ENCODE measurements at regions not wholly inside any gene's neighbourhood (a gene's known extent, or its start where the extent isn't known, plus 50 kb on each side); places are given as distances from the start of the nearest gene placed in this dataset.

DNA sequence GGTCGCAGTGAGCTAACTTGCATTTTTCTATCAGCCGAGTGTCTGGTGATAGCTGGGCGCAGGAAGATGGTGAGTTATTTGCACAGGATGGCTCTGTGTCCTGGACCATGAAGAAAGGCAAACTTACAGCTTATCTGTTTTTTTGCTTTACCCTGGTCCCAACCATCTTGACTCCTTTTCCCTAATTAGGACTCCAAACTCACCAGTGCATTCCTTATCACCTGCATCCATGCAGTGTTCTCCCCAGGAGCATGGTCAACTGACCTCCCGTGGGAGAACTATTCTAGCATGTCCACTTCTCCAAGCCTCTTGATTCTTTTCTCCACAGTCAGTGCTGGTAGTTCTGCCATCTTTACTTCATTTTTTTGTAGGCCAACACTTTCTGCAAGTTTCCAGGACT is 68.2 kb upstream of the WWC2 start:
- no peak for ATAC-seq
- CTCF ChIA-PET, result interaction anchor here (1.8 kb wide), 1 partner anchor 232 kb away, joined by 4 read pairs; no protein-coding TSS in a partner anchor

DNA sequence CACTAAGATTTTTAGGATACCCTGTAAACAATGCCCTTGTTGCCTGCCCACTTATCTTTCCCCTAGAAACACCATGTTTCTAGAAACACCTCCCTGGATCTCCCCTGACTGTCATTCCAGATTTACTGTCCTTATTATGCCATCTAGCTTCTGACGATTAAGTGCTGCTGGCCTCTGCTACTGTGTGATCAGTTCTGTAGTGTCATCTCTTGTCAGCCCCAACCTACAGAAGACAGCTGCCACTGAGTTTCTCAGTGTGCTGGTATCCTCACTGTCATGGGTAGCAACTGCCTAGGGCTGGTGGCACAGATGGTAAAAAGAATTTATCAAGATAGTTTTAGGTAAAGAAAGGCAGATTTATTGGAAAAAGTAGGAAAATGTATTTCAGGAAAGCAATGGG is 68.7 kb upstream of the WWC2 start:
- POLR2A ChIA-PET, result no interaction called here
- no peak for ATAC-seq
- H3K27ac Mint-ChIP-seq, result no peak overlapping the region
- TF ChIP-seq, protein P1, sequence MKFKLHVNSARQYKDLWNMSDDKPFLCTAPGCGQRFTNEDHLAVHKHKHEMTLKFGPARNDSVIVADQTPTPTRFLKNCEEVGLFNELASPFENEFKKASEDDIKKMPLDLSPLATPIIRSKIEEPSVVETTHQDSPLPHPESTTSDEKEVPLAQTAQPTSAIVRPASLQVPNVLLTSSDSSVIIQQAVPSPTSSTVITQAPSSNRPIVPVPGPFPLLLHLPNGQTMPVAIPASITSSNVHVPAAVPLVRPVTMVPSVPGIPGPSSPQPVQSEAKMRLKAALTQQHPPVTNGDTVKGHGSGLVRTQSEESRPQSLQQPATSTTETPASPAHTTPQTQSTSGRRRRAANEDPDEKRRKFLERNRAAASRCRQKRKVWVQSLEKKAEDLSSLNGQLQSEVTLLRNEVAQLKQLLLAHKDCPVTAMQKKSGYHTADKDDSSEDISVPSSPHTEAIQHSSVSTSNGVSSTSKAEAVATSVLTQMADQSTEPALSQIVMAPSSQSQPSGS (CRISPR knock-in tag; IDR thresholded peaks at IDR 0.05; ENCODE audit: borderline replicate concordance, low read depth), result no peak
- no peak for TF ChIP-seq FOXP1 (CRISPR knock-in tag; IDR thresholded peaks at IDR 0.05; ENCODE audit: borderline replicate concordance)
- no peak for TF ChIP-seq NR3C1 (CRISPR knock-in tag; conservative IDR thresholded peaks at IDR 0.05; ENCODE audit: low read depth)
- no peak for TF ChIP-seq KAT7 (CRISPR knock-in tag; IDR thresholded peaks at IDR 0.05; ENCODE audit: borderline replicate concordance)
- no peak for TF ChIP-seq TP53 (CRISPR knock-in tag; IDR thresholded peaks at IDR 0.05)
- no peak for TF ChIP-seq NFE2L1 (CRISPR knock-in tag; IDR thresholded peaks at IDR 0.05)
- TF ChIP-seq HMGA2 (CRISPR knock-in tag; IDR thresholded peaks at IDR 0.05), result no peak
- no peak for TF ChIP-seq IRF2 (CRISPR knock-in tag; IDR thresholded peaks at IDR 0.05; ENCODE audit: borderline replicate concordance, low read depth)
- no peak for TF ChIP-seq JAZF1 (CRISPR knock-in tag; IDR thresholded peaks at IDR 0.05)
- TF ChIP-seq, protein P2, sequence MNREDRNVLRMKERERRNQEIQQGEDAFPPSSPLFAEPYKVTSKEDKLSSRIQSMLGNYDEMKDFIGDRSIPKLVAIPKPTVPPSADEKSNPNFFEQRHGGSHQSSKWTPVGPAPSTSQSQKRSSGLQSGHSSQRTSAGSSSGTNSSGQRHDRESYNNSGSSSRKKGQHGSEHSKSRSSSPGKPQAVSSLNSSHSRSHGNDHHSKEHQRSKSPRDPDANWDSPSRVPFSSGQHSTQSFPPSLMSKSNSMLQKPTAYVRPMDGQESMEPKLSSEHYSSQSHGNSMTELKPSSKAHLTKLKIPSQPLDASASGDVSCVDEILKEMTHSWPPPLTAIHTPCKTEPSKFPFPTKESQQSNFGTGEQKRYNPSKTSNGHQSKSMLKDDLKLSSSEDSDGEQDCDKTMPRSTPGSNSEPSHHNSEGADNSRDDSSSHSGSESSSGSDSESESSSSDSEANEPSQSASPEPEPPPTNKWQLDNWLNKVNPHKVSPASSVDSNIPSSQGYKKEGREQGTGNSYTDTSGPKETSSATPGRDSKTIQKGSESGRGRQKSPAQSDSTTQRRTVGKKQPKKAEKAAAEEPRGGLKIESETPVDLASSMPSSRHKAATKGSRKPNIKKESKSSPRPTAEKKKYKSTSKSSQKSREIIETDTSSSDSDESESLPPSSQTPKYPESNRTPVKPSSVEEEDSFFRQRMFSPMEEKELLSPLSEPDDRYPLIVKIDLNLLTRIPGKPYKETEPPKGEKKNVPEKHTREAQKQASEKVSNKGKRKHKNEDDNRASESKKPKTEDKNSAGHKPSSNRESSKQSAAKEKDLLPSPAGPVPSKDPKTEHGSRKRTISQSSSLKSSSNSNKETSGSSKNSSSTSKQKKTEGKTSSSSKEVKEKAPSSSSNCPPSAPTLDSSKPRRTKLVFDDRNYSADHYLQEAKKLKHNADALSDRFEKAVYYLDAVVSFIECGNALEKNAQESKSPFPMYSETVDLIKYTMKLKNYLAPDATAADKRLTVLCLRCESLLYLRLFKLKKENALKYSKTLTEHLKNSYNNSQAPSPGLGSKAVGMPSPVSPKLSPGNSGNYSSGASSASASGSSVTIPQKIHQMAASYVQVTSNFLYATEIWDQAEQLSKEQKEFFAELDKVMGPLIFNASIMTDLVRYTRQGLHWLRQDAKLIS (CRISPR knock-in tag; IDR thresholded peaks at IDR 0.05; ENCODE audit: borderline replicate concordance), result no peak
- TF ChIP-seq ESRRA (CRISPR knock-in tag; IDR thresholded peaks at IDR 0.05; ENCODE audit: borderline replicate concordance), result no peak
- TF ChIP-seq, protein P3, sequence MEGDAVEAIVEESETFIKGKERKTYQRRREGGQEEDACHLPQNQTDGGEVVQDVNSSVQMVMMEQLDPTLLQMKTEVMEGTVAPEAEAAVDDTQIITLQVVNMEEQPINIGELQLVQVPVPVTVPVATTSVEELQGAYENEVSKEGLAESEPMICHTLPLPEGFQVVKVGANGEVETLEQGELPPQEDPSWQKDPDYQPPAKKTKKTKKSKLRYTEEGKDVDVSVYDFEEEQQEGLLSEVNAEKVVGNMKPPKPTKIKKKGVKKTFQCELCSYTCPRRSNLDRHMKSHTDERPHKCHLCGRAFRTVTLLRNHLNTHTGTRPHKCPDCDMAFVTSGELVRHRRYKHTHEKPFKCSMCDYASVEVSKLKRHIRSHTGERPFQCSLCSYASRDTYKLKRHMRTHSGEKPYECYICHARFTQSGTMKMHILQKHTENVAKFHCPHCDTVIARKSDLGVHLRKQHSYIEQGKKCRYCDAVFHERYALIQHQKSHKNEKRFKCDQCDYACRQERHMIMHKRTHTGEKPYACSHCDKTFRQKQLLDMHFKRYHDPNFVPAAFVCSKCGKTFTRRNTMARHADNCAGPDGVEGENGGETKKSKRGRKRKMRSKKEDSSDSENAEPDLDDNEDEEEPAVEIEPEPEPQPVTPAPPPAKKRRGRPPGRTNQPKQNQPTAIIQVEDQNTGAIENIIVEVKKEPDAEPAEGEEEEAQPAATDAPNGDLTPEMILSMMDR (IDR thresholded peaks at IDR 0.05), result no peak

More for the DNA sequence above, 68.2 kb upstream of the WWC2 start:
- Mint-ChIP-seq H3K27ac (no peak overlapping the region), H3K4me1 (0 out of 2 replicates have a peak, but pooled peaks cover 2% of the 10 kb centered on the region), H3K9me3 (no peaks in the 10 kb centered on the region), H3K27me3 (ENCODE audit: low read depth) (no peaks in the 10 kb centered on the region), H3K4me3 (no peak overlapping the region), H3K36me3 (no peaks in the 10 kb centered on the region)
- DNase-seq (ENCODE audit: low spot score), result no peak
- POLR2A ChIA-PET, result no interaction called here
- TF ChIP-seq NFE2L1 (CRISPR knock-in tag; IDR thresholded peaks at IDR 0.05) (no peak), TP53 (CRISPR knock-in tag; IDR thresholded peaks at IDR 0.05) (no peak), ZNF317 (CRISPR knock-in tag; IDR thresholded peaks at IDR 0.05; ENCODE audit: borderline replicate concordance, low read depth) (no peak), NR2C2 (CRISPR knock-in tag; IDR thresholded peaks at IDR 0.05) (no peak), RORB (CRISPR knock-in tag; IDR thresholded peaks at IDR 0.05) (no peak)
- TF ChIP-seq, protein P3 (IDR thresholded peaks at IDR 0.05), result no peak
- TF ChIP-seq, protein P4, sequence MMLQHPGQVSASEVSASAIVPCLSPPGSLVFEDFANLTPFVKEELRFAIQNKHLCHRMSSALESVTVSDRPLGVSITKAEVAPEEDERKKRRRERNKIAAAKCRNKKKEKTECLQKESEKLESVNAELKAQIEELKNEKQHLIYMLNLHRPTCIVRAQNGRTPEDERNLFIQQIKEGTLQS (CRISPR knock-in tag; conservative IDR thresholded peaks at IDR 0.05), result no peak
- TF ChIP-seq, protein P5, sequence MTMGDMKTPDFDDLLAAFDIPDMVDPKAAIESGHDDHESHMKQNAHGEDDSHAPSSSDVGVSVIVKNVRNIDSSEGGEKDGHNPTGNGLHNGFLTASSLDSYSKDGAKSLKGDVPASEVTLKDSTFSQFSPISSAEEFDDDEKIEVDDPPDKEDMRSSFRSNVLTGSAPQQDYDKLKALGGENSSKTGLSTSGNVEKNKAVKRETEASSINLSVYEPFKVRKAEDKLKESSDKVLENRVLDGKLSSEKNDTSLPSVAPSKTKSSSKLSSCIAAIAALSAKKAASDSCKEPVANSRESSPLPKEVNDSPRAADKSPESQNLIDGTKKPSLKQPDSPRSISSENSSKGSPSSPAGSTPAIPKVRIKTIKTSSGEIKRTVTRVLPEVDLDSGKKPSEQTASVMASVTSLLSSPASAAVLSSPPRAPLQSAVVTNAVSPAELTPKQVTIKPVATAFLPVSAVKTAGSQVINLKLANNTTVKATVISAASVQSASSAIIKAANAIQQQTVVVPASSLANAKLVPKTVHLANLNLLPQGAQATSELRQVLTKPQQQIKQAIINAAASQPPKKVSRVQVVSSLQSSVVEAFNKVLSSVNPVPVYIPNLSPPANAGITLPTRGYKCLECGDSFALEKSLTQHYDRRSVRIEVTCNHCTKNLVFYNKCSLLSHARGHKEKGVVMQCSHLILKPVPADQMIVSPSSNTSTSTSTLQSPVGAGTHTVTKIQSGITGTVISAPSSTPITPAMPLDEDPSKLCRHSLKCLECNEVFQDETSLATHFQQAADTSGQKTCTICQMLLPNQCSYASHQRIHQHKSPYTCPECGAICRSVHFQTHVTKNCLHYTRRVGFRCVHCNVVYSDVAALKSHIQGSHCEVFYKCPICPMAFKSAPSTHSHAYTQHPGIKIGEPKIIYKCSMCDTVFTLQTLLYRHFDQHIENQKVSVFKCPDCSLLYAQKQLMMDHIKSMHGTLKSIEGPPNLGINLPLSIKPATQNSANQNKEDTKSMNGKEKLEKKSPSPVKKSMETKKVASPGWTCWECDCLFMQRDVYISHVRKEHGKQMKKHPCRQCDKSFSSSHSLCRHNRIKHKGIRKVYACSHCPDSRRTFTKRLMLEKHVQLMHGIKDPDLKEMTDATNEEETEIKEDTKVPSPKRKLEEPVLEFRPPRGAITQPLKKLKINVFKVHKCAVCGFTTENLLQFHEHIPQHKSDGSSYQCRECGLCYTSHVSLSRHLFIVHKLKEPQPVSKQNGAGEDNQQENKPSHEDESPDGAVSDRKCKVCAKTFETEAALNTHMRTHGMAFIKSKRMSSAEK (CRISPR knock-in tag; IDR thresholded peaks at IDR 0.05; ENCODE audit: borderline replicate concordance), result no peak
- TF ChIP-seq, protein P6, sequence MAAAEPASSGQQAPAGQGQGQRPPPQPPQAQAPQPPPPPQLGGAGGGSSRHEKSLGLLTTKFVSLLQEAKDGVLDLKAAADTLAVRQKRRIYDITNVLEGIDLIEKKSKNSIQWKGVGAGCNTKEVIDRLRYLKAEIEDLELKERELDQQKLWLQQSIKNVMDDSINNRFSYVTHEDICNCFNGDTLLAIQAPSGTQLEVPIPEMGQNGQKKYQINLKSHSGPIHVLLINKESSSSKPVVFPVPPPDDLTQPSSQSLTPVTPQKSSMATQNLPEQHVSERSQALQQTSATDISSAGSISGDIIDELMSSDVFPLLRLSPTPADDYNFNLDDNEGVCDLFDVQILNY (CRISPR knock-in tag; IDR thresholded peaks at IDR 0.05), result no peak

More for the DNA sequence above, 68.7 kb upstream of the WWC2 start:
- no peaks in the 10 kb centered on the region for H3K9me3 Mint-ChIP-seq
- H3K36me3 Mint-ChIP-seq, result no peaks in the 10 kb centered on the region
- CTCF ChIA-PET, result interaction anchor here (0.6 to 1.8 kb wide), 2 partner anchors 226 to 232 kb away, joined by 3 to 4 read pairs; no protein-coding TSS in a partner anchor
- H3K4me1 Mint-ChIP-seq, result no peaks in the 10 kb centered on the region
- H3K27me3 Mint-ChIP-seq (ENCODE audit: low read depth), result no peaks in the 10 kb centered on the region
- no peak overlapping the region for H3K4me3 Mint-ChIP-seq
- no peak for DNase-seq (ENCODE audit: low spot score)

All from WTC11 (cell line).